Daoy (cell line): ENCODE measurements at regions not wholly inside any gene's neighbourhood (a gene's known extent, or its start where the extent isn't known, plus 50 kb on each side); places are given as distances from the start of the nearest gene placed in this dataset.
"Not testable (repeated sequence)": the region's sequence is repeated elsewhere in the genome, so short reads cannot be mapped to it uniquely, and the experiment has no call there.

Source experiments
- DNase-seq: peaks from one replicate; pipeline ENCODE4 v3.0.0-alpha.2; 2015; ENCODE audit warnings: low read depth

GRCh38 chr4:27934871-27935270 is 1074.2 kb downstream of the STIM2 start:
- no peak for DNase-seq

GRCh38 chr4:27946799-27947198 is 1086.2 kb downstream of the STIM2 start:
- DNase-seq: no peak

GRCh38 chr4:27947302-27947701 is 1086.7 kb downstream of the STIM2 start:
- no peak for DNase-seq

GRCh38 chr4:27964095-27964494 is 1103.5 kb downstream of the STIM2 start:
- DNase-seq: no peak

GRCh38 chr4:27966664-27967063 is 1106.0 kb downstream of the STIM2 start:
- DNase-seq: no peak

- no peak for DNase-seq
Measured at GRCh38 chr4:27973056-27973455, 1112.4 kb downstream of the STIM2 start.

GRCh38 chr4:27973700-27974099 is 1113.1 kb downstream of the STIM2 start:
- DNase-seq: no peak

GRCh38 chr4:27974339-27974738 is 1113.7 kb downstream of the STIM2 start:
- DNase-seq: no peak

GRCh38 chr4:27974881-27975280 is 1114.2 kb downstream of the STIM2 start:
- DNase-seq: not testable (repeated sequence)

- DNase-seq: not testable (repeated sequence)
Measured at GRCh38 chr4:27978427-27979109, 1117.9 kb downstream of the STIM2 start.

GRCh38 chr4:27985522-27985921 is 1124.9 kb downstream of the STIM2 start:
- no peak for DNase-seq

- DNase-seq: no peak
Measured at GRCh38 chr4:27986476-27986875, 1125.8 kb downstream of the STIM2 start.

GRCh38 chr4:28001698-28002097 is 1141.1 kb downstream of the STIM2 start:
- no peak for DNase-seq

- no peak for DNase-seq
Measured at GRCh38 chr4:28004520-28004919, 1143.9 kb downstream of the STIM2 start.

GRCh38 chr4:28006021-28006420 is 1145.4 kb downstream of the STIM2 start:
- DNase-seq: no peak

GRCh38 chr4:28007693-28008092 is 1147.1 kb downstream of the STIM2 start:
- no peak for DNase-seq

GRCh38 chr4:28009541-28009940 is 1148.9 kb downstream of the STIM2 start:
- DNase-seq: no peak

GRCh38 chr4:28010577-28011240 is 1150.1 kb downstream of the STIM2 start:
- no peak for DNase-seq

GRCh38 chr4:28014469-28014868 is 1153.8 kb downstream of the STIM2 start:
- no peak for DNase-seq

- DNase-seq: no peak
Measured at GRCh38 chr4:28015996-28016395, 1155.4 kb downstream of the STIM2 start.

- not testable (repeated sequence) for DNase-seq
Measured at GRCh38 chr4:28038253-28038652, 1177.6 kb downstream of the STIM2 start.

- no peak for DNase-seq
Measured at GRCh38 chr4:28062562-28062961, 1201.9 kb downstream of the STIM2 start.

GRCh38 chr4:28073860-28074555 is 1213.4 kb downstream of the STIM2 start:
- no peak for DNase-seq
